GM12891 (cell line): ENCODE measurements at regions not wholly inside any gene's neighbourhood (a gene's known extent, or its start where the extent isn't known, plus 50 kb on each side); places are given as distances from the start of the nearest gene placed in this dataset.

Source experiments
- POLR2A ChIP-seq: IDR thresholded peaks from 2 replicates; pipeline ENCODE4 v1.6.1; 2011; ENCODE audit warnings: low read depth, low read length, control low read depth
- POLR2AphosphoS5 ChIP-seq: IDR thresholded peaks from 2 replicates; pipeline ENCODE4 v1.6.1; 2011; ENCODE audit warnings: low read depth, low read length, control low read depth

DNA sequence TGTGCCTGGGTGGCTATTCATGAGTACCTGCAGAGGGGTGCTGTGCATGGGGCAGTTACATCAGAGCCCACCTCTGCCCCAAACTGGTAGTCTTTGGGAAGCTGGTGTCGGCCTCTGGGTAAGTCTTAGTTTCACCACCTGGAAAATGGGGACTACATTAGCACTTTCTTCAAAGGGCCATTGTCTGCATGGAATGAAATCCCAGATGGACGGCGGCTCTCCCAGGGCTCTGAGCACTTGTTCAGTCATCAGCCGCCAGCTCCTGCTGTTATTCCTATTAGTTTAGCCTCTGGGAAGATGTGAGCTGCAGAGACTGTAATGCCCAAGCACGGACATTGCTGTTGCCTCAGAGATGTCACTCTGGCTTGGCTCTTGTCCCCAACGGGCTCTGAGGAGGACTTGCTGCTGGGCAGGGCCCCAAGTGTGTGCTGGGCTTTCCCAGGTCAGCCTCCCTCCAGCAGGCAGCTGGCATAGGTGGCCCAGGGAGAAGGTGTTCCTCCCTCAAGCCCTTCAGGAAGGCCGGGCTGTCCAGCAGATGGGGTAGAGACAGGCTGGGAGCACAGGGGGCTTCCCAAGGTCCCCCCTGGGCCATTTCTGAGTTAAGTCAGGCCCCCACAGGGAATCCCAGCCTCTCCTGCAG lies 268.3 kb downstream of the TFAP2C start:
- no peak for TF ChIP-seq POLR2A
- TF ChIP-seq POLR2AphosphoS5, result no peak
